ENCODE measurements at regions not wholly inside any gene's neighbourhood (a gene's known extent, or its start where the extent isn't known, plus 50 kb on each side); places are given as distances from the start of the nearest gene placed in this dataset.

- Histone ChIP-seq H3K4me1 (no peaks in the 10 kb centered on the region), H3K27ac (no peak overlapping the region), H3K4me3 (no peak overlapping the region), H3K36me3 (no peaks in the 10 kb centered on the region), H3K27me3 (no peaks in the 10 kb centered on the region), H3K9me3 (no peaks in the 10 kb centered on the region)
- no peak for TF ChIP-seq EP300 (IDR thresholded peaks at IDR 0.05)
- TF ChIP-seq, protein P1, sequence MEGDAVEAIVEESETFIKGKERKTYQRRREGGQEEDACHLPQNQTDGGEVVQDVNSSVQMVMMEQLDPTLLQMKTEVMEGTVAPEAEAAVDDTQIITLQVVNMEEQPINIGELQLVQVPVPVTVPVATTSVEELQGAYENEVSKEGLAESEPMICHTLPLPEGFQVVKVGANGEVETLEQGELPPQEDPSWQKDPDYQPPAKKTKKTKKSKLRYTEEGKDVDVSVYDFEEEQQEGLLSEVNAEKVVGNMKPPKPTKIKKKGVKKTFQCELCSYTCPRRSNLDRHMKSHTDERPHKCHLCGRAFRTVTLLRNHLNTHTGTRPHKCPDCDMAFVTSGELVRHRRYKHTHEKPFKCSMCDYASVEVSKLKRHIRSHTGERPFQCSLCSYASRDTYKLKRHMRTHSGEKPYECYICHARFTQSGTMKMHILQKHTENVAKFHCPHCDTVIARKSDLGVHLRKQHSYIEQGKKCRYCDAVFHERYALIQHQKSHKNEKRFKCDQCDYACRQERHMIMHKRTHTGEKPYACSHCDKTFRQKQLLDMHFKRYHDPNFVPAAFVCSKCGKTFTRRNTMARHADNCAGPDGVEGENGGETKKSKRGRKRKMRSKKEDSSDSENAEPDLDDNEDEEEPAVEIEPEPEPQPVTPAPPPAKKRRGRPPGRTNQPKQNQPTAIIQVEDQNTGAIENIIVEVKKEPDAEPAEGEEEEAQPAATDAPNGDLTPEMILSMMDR (IDR thresholded peaks at IDR 0.05) = no peak
- DNase-seq = no peak
- 77 to 79% methylated on average over 3 of the region's 3 CpGs for WGBS, 2 donors
- no peak for ATAC-seq (ENCODE audit: low FRiP score in 2 of 2)
Measured at GRCh38 chr3:190217081-190217480, 96.4 kb upstream of the P3H2 start.

GRCh38 chr3:190213727-190214126, 93.0 kb upstream of the P3H2 start:
- DNase-seq (no peak), ATAC-seq (ENCODE audit: low FRiP score in 2 of 2) (no peak)
- Histone ChIP-seq H3K9me3 (no peaks in the 10 kb centered on the region), H3K27ac (no peak overlapping the region), H3K4me1 (no peaks in the 10 kb centered on the region), H3K36me3 (no peaks in the 10 kb centered on the region), H3K27me3 (no peaks in the 10 kb centered on the region), H3K4me3 (no peak overlapping the region)
- no peak for TF ChIP-seq POLR2A (IDR thresholded peaks at IDR 0.05)
- no peak for TF ChIP-seq EP300 (IDR thresholded peaks at IDR 0.05)
- no peak for TF ChIP-seq POLR2AphosphoS5 (IDR thresholded peaks at IDR 0.05)
- TF ChIP-seq, protein P1 (IDR thresholded peaks at IDR 0.05) = no peak

GRCh38 chr3:190210608-190211007, 89.9 kb upstream of the P3H2 start:
- no peaks in the 10 kb centered on the region for H3K4me1 ChIP-seq
- H3K27ac ChIP-seq = no peak overlapping the region
- DNase-seq (no peak), ATAC-seq (ENCODE audit: low FRiP score in 2 of 2) (no peak)
- H3K36me3 ChIP-seq = no peaks in the 10 kb centered on the region
- 78 to 88% methylated on average over 1 of the region's 1 CpG for WGBS, 2 donors
- TF ChIP-seq, protein P1 (IDR thresholded peaks at IDR 0.05) = no peak
- TF ChIP-seq EP300 (IDR thresholded peaks at IDR 0.05) (no peak), POLR2A (IDR thresholded peaks at IDR 0.05) (no peak), POLR2AphosphoS5 (IDR thresholded peaks at IDR 0.05) (no peak)
- H3K27me3 ChIP-seq = no peaks in the 10 kb centered on the region
- no peak overlapping the region for H3K4me3 ChIP-seq
- no peaks in the 10 kb centered on the region for H3K9me3 ChIP-seq

DNA sequence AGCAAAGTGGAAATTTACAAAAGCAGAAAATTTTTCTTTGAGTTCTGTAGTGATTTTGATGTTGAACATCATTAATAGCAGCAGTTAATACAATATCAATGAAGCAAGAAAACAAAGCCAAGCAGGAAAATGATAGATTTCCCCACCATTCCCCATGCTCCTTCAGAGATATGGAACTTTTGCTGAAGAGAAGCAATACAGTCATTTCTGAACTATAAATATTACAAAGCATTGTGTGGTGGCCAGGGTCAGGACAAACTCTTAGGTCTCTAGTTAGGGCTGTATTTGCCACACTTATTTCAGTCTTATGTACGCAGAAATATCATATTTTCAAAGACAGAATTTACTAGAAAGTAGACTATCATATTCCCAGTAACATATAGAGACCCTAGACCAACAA, 88.8 kb upstream of the P3H2 start:
- no peak overlapping the region for H3K27ac ChIP-seq
- TF ChIP-seq EP300 (IDR thresholded peaks at IDR 0.05) (no peak), POLR2A (IDR thresholded peaks at IDR 0.05) (no peak), POLR2AphosphoS5 (IDR thresholded peaks at IDR 0.05) (no peak)
- TF ChIP-seq, protein P1 (IDR thresholded peaks at IDR 0.05) = no peak
- ATAC-seq (ENCODE audit: low FRiP score in 2 of 2) (no peak), DNase-seq (no peak)
- H3K27me3 ChIP-seq = no peaks in the 10 kb centered on the region
- 0 to 94% methylated on average over 1 of the region's 1 CpG for WGBS, 2 donors
- no peaks in the 10 kb centered on the region for H3K36me3 ChIP-seq
- H3K4me3 ChIP-seq = no peak overlapping the region
- H3K9me3 ChIP-seq = no peaks in the 10 kb centered on the region
- H3K4me1 ChIP-seq = no peaks in the 10 kb centered on the region

DNA sequence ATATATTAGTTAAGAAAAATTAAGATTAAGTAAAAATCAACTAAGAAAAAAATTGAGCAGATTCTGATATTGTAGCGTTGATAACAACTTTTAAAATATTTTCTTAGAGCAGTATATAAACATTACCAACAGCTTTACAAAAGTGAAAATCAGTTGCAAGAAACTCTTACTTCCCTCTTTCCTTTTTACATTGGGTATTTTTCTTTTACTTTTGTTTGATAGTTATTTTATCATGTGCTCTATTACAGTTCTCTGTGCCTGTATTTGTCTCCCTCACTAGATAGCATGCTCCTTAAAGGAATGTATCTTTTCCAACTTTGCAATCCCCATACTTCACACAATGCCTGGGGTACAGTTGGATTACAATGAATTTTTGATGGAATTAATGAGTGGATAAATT, 87.5 kb upstream of the P3H2 start:
- no peak overlapping the region for H3K27ac ChIP-seq
- no peaks in the 10 kb centered on the region for H3K27me3 ChIP-seq
- WGBS, 2 donors = 89% methylated on average over 1 of the region's 1 CpG

More for the DNA sequence above, 87.5 kb upstream of the P3H2 start:
- H3K36me3 ChIP-seq = no peaks in the 10 kb centered on the region
- TF ChIP-seq EP300 (IDR thresholded peaks at IDR 0.05) (no peak), POLR2A (IDR thresholded peaks at IDR 0.05) (no peak), POLR2AphosphoS5 (IDR thresholded peaks at IDR 0.05) (no peak)
- TF ChIP-seq, protein P1 (IDR thresholded peaks at IDR 0.05) = no peak
- no peak for DNase-seq
- H3K4me1 ChIP-seq = no peaks in the 10 kb centered on the region
- H3K4me3 ChIP-seq = no peak overlapping the region
- no peak for ATAC-seq (ENCODE audit: low FRiP score in 2 of 2)
- H3K9me3 ChIP-seq = no peaks in the 10 kb centered on the region

Measured in upper lobe of left lung (tissue), 6 donors.